ENCODE measurements at regions not wholly inside any gene's neighbourhood (a gene's known extent, or its start where the extent isn't known, plus 50 kb on each side); places are given as distances from the start of the nearest gene placed in this dataset.

GRCh38 chr5:171606414-171607024 is 179.1 kb upstream of the SMIM23 start:
- peak; percentile 24 for DNase-seq

GRCh38 chr5:171607863-171608262 is 177.8 kb upstream of the SMIM23 start:
- DNase-seq: no peak

DNA sequence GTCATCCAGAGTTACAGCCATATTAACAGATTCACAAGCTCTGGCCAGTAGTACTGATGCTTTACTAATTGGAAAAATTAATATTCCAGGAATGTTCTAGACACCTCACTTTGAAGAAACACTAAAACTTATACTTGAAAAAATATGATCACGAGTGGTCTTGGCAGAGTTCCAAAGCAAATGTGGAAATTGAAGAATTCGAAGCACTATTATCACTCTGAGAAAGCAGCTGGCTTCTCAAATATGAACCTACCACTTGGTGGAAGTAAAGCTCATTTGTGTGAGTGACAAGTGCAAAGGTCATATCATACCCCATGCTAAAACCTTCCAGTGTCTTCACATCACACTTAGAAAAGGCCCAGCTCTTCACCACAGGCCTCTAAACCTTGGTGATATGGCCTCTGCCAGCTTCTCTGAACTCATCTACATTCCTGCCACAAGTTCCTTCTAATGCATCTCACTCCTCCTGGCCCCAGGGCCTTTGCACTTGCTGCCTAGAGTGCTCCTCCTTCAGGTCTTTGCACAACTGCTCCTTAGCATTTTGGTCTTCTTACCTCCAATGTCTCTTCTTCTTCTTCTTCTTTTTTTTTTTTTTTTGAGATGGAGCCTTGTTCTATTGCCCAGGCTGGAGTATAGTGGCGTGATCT is 175.7 kb upstream of the SMIM23 start:
- no peak for DNase-seq

DNA sequence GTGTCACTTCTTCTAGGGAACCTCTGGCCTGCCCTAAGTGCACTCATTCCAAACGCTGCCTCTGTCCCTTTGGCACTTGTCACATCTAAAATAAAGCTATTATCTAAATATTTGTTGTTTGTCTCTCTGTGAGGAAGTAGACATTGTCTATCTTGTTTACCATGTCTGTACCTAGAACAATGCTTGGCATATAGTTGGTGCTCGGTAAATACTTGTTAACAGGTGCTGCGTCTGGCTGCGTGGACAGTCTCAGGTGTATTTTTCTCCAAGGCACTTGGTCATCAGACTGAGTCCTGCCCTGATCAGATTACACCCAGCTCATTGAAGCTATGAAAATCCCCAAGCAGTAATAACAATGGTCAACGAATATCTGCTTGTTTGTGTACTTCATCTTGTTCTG is 174.9 kb upstream of the SMIM23 start:
- DNase-seq: no peak

GRCh38 chr5:171612749-171613148 is 172.9 kb upstream of the SMIM23 start:
- DNase-seq: no peak

- no peak for DNase-seq
These were observed 171.1 kb upstream of the SMIM23 start for GRCh38 chr5:171614511-171614910.

GRCh38 chr5:171614971-171615653 is 170.5 kb upstream of the SMIM23 start:
- no peak for DNase-seq

DNA sequence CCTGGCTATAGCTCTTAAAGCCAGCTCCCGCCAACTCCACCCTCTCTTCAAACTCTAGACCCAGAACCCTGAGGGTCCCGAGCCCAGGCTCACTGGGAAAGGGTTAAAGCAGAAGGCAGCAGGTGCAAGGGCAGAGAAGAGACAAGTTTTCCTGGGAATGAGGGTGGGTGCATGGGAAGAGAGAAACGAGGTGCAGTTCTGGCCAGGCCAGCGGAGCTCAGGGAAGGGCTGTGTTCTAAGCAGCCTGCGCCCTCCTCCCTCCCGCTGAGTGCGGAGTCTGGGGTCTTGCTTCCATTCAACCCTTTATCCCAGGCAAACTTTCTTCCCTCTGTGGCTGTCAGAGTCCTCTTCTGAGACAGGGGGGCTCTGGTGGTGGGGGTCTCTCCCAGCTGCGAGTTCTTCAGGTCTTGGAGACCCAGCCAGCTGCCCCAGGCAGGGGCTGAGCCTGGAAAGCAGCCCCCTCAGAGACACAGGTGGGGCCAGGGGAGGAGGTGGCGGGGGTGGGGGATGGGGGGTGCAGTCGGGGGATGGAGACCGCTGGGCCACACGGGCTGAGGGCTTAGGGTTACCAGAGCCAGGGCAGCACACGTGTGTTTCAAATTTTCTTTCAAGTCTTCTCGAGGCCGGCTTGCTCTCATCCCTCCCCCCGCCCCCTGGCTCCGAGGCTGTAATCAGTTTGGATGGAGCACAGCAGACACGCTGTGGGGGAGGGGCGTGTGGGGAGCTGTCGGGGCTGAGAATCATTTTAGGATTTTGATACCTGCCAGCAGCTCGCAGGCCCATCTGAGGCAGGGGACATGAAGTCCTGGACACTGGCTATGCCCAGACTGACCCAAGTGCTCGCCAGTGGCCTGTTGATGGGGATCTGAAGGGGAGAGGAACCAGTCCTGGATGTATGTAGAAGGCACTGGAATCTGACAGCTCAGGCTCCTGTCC is 169.6 kb upstream of the SMIM23 start:
- no peak for DNase-seq

- DNase-seq: no peak
These were observed 168.4 kb upstream of the SMIM23 start for GRCh38 chr5:171617266-171617665.

DNA sequence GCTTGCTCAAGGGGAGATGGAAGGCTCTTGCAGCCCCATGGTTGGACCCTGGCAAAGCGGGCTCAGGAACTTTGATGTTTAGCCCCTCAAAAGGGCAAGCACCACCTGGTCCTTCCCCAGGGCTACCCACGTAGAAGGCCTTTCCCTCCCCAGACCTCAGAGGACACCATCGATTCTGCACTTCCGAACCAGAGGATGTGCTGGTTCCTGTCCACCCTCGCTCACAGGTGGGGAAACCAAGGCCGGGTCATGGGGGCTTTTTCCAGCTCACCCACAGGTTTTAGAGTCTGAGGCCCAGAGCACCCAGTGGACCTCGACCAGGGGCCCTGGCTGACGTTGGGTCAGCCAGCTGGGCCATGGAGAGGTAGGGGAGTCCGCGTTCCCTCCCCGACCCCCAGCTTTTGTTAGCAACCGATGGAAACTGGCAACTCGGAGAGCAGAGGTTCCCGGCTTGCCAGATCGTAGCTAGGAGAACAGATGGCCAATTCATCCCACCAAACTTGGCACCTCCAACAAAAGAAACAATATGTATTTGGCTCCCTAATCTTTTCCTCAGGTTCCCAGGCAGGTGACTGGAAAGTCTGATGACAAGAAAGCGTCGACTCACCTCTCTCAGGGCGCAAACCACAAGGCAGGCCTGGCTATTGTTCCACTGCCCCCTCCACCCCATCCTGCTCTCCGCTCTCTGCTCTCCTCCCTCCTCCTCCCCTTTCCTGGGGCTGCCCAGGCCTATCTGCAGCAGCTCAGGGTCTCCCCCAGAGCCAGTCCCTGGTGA is 167.6 kb upstream of the SMIM23 start:
- DNase-seq: no peak

- DNase-seq: no peak
These were observed 166.4 kb upstream of the SMIM23 start for GRCh38 chr5:171619196-171619595.

DNA sequence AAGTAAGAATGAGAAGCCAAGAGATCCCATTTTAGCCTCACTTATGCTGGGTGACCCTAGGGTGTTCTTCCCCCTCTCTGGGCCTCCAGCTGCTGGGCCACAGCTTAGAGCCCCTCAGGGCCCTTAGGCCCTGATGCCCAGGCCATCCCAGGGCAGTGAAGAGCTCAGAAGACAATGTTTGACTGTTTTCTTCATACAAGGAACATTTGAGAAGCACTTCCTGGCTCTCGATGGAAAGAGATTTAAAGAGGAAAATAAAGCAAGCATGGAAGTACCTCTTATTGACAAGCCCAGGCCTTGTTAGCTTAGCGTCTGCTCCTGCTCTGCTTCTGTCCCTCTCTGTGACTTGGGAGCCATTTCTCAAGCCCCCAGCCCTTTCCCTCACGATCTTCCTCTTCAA is 165.9 kb upstream of the SMIM23 start:
- DNase-seq: no peak

GRCh38 chr5:171622010-171622409 is 163.6 kb upstream of the SMIM23 start:
- DNase-seq: no peak

DNA sequence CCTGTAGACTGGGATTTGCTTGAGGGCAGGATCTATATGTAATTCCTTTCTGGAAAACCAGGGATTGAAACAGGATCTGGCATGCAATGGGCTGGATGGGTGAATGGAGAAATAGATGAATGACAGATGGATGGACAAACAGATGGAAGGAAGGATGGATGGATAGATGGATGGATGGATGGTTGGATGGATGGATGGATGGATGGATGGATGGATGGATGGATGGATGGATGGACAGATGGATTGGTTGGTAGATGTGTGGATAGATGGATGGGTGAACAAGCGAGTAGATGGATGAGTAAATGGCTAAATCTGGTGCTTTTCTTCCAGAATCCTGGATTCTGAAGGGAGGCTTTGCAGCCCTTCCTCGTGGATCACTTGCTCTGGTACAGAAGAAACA is 162.5 kb upstream of the SMIM23 start:
- DNase-seq: no peak

- DNase-seq: no peak
These were observed 162.0 kb upstream of the SMIM23 start for GRCh38 chr5:171623551-171624097.

DNA sequence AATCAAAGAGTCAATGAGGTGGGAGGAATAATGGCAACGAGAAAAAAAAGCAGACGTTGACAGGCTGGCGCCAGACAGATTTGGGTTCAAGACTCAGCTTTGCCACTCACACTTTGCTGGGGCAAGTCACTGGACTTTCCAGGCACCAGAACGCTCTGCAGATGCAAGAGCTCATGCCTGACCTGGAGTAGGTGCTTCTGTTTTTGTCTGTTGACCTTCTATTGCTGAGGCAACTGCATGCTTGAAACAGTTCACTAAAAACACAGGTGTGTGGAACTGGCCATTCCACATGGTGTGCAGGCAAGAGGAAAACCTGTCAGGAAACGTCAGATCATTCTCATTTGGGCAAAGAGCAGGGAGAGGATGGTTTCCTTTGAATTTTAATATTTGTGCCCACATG is 161.2 kb upstream of the SMIM23 start:
- no peak for DNase-seq

- no peak for DNase-seq
These were observed 160.0 kb upstream of the SMIM23 start for GRCh38 chr5:171625646-171626045.

- DNase-seq: no peak
These were observed 157.5 kb upstream of the SMIM23 start for GRCh38 chr5:171627936-171628632.

DNA sequence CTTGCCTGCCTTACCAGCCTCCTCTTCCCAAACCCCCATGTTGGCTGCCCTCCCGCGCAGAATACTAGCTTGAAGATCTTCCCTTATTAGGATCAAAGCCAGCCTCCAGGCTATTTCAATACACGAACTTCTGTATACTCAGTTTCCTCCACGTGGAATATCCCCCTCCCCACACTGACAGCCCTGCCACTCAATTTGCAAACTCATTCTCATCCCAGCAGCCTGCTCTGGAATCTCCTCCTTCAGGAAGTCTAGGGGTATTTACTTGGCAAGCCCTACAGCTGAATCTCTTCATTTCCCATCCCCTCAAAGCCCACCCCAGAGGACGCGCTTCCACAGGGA is 157.0 kb upstream of the SMIM23 start:
- DNase-seq: no peak

DNA sequence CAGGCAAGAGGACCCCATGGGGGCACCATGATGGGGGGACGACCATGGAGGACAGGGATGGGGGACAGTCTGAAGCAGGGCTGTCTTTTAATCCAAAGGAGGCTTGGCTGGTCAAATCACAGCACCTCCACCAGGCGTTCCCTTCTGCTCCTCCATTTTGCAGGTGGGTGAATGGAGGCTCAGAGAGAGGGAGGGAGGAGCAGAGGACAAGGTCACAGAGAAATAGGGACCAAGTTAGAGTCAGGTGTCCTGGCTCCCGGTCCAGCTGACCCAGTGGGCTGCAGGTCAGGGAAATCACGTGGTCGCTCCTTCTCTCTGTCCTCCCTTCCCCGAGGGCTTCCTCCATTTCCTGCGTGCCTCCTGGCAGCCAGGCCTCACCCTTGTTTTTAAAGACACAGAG is 156.4 kb upstream of the SMIM23 start:
- no peak for DNase-seq

DNA sequence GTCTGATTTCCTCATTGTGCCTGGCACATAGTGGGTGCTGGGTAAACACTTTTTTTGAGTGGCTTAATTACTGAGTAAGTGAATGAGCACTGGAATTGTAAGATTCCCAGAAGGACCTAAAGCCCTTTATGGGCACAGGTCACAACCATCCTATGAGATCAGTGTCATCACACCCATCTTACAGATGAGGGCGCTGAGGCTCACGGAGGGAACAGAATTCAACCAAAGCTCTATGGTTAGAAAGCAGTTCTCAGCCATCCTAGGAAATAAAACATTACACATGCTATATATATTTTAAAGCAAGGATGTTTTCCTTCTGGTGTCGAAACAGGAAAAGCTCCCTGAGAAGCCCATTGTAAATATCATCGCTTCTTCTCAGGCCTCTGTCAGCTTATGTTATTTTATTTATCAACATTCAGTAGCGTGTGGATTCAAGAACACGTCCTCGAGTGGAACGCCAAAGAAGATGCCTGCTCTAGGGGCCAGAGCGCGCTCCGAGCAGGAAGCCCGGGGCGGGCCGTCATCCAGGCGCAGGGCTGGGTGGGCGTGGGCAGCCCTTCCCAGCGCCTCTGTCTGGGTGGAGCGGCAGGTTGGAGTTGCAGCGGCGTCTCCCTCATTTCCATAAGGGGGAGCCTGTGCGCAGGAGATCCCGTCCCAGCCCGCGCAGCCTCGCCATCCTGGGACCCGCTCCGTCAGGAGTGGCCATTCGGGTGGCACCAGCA is 155.8 kb upstream of the SMIM23 start:
- DNase-seq: no peak
